HG03280 (cell line): ENCODE measurements at regions not wholly inside any gene's neighbourhood (a gene's known extent, or its start where the extent isn't known, plus 50 kb on each side); places are given as distances from the start of the nearest gene placed in this dataset.
"Not testable (repeated sequence)": the region's sequence is repeated elsewhere in the genome, so short reads cannot be mapped to it uniquely, and the experiment has no call there.

Experiments used
- ATAC-seq: cut with Tn5 transposase; IDR thresholded peaks from one replicate; pipeline ENCODE4 v1.9.1; 2021; ENCODE audit warnings: mild to moderate bottlenecking, moderate library complexity; ENCODE audit not compliant: unreplicated experiment

GRCh38 chr3:35296944-35297343 lies 342.4 kb upstream of the ARPP21 start:
- ATAC-seq, result not testable (repeated sequence)

- ATAC-seq, result no peak
These were observed 333.9 kb upstream of the ARPP21 start for GRCh38 chr3:35305406-35305805.

- ATAC-seq, result no peak
These were observed 332.0 kb upstream of the ARPP21 start for GRCh38 chr3:35307296-35307695.

GRCh38 chr3:35316841-35317240 lies 322.5 kb upstream of the ARPP21 start:
- not testable (repeated sequence) for ATAC-seq

GRCh38 chr3:35320646-35321407 lies 318.5 kb upstream of the ARPP21 start:
- ATAC-seq, result no peak

GRCh38 chr3:35322070-35322469 lies 317.3 kb upstream of the ARPP21 start:
- ATAC-seq, result no peak

- ATAC-seq, result no peak
These were observed 303.6 kb upstream of the ARPP21 start for GRCh38 chr3:35335703-35336102.

GRCh38 chr3:35336601-35337000 lies 302.7 kb upstream of the ARPP21 start:
- no peak for ATAC-seq

GRCh38 chr3:35338186-35338585 lies 301.1 kb upstream of the ARPP21 start:
- no peak for ATAC-seq

- ATAC-seq, result no peak
These were observed 259.1 kb upstream of the ARPP21 start for GRCh38 chr3:35380196-35380595.

GRCh38 chr3:35383216-35383615 lies 256.1 kb upstream of the ARPP21 start:
- ATAC-seq, result no peak

- ATAC-seq, result no peak
These were observed 255.4 kb upstream of the ARPP21 start for GRCh38 chr3:35383719-35384555.

- no peak for ATAC-seq
These were observed 254.1 kb upstream of the ARPP21 start for GRCh38 chr3:35385271-35385670.

GRCh38 chr3:35389907-35390306 lies 249.4 kb upstream of the ARPP21 start:
- ATAC-seq, result no peak

- ATAC-seq, result no peak
These were observed 247.1 kb upstream of the ARPP21 start for GRCh38 chr3:35392187-35392586.

- no peak for ATAC-seq
These were observed 245.2 kb upstream of the ARPP21 start for GRCh38 chr3:35393901-35394799.

GRCh38 chr3:35394905-35395304 lies 244.4 kb upstream of the ARPP21 start:
- no peak for ATAC-seq

- no peak for ATAC-seq
These were observed 237.7 kb upstream of the ARPP21 start for GRCh38 chr3:35401671-35402070.

GRCh38 chr3:35404571-35404970 lies 234.8 kb upstream of the ARPP21 start:
- ATAC-seq, result no peak

- ATAC-seq, result no peak
These were observed 230.4 kb upstream of the ARPP21 start for GRCh38 chr3:35408882-35409281.

- ATAC-seq, result no peak
These were observed 229.3 kb upstream of the ARPP21 start for GRCh38 chr3:35409991-35410390.
